ENCODE measurements at regions not wholly inside any gene's neighbourhood (a gene's known extent, or its start where the extent isn't known, plus 50 kb on each side); places are given as distances from the start of the nearest gene placed in this dataset.
"Not testable (repeated sequence)": the region's sequence is repeated elsewhere in the genome, so short reads cannot be mapped to it uniquely, and the experiment has no call there.

GRCh38 chr14:83894568-83894967, 1635.4 kb upstream of the FLRT2 start:
- no peak for DNase-seq (ENCODE audit: low read depth)

GRCh38 chr14:83898558-83898957, 1631.4 kb upstream of the FLRT2 start:
- DNase-seq (ENCODE audit: low read depth): not testable (repeated sequence)

- DNase-seq (ENCODE audit: low read depth): no peak
Observed at GRCh38 chr14:83899706-83900105, 1630.2 kb upstream of the FLRT2 start.

GRCh38 chr14:83905157-83905556, 1624.8 kb upstream of the FLRT2 start:
- DNase-seq (ENCODE audit: low read depth): no peak

GRCh38 chr14:83908419-83908818, 1621.5 kb upstream of the FLRT2 start:
- no peak for DNase-seq (ENCODE audit: low read depth)

GRCh38 chr14:83909507-83909906, 1620.4 kb upstream of the FLRT2 start:
- peak; percentile 1 for DNase-seq (ENCODE audit: low read depth)

- no peak for DNase-seq (ENCODE audit: low read depth)
Observed at GRCh38 chr14:83912032-83912642, 1617.8 kb upstream of the FLRT2 start.

GRCh38 chr14:83913476-83913875, 1616.5 kb upstream of the FLRT2 start:
- DNase-seq (ENCODE audit: low read depth): no peak

GRCh38 chr14:83918546-83918945, 1611.4 kb upstream of the FLRT2 start:
- DNase-seq (ENCODE audit: low read depth): no peak

GRCh38 chr14:83919675-83920074, 1610.3 kb upstream of the FLRT2 start:
- not testable (repeated sequence) for DNase-seq (ENCODE audit: low read depth)

- DNase-seq (ENCODE audit: low read depth): peak; percentile 6
Observed at GRCh38 chr14:83923842-83924241, 1606.1 kb upstream of the FLRT2 start.

- no peak for DNase-seq (ENCODE audit: low read depth)
Observed at GRCh38 chr14:83924259-83924658, 1605.7 kb upstream of the FLRT2 start.

- no peak for DNase-seq (ENCODE audit: low read depth)
Observed at GRCh38 chr14:83940253-83940652, 1589.7 kb upstream of the FLRT2 start.

- DNase-seq (ENCODE audit: low read depth): no peak
Observed at GRCh38 chr14:83958359-83958758, 1571.6 kb upstream of the FLRT2 start.

- DNase-seq (ENCODE audit: low read depth): no peak
Observed at GRCh38 chr14:83960832-83961512, 1569.0 kb upstream of the FLRT2 start.

GRCh38 chr14:83969998-83970397, 1559.9 kb upstream of the FLRT2 start:
- DNase-seq (ENCODE audit: low read depth): no peak

- DNase-seq (ENCODE audit: low read depth): no peak
Observed at GRCh38 chr14:83972631-83973030, 1557.3 kb upstream of the FLRT2 start.

- no peak for DNase-seq (ENCODE audit: low read depth)
Observed at GRCh38 chr14:83974647-83975163, 1555.2 kb upstream of the FLRT2 start.

GRCh38 chr14:83975435-83975834, 1554.5 kb upstream of the FLRT2 start:
- DNase-seq (ENCODE audit: low read depth): no peak

GRCh38 chr14:83975841-83976770, 1553.8 kb upstream of the FLRT2 start:
- no peak for DNase-seq (ENCODE audit: low read depth)

- no peak for DNase-seq (ENCODE audit: low read depth)
Observed at GRCh38 chr14:83977583-83977982, 1552.4 kb upstream of the FLRT2 start.

GRCh38 chr14:83981676-83982258, 1548.2 kb upstream of the FLRT2 start:
- DNase-seq (ENCODE audit: low read depth): not testable (repeated sequence)

Data from RPMI7951 (cell line).